Sigmoid colon (tissue), 4 donors: ENCODE measurements at regions not wholly inside any gene's neighbourhood (a gene's known extent, or its start where the extent isn't known, plus 50 kb on each side); places are given as distances from the start of the nearest gene placed in this dataset.

ENCODE experiments used
- CTCF ChIP-seq, 4 experiments: fragments of 450-650 bp in 3 of 4; fragments of 200-600 bp in 1 of 4; IDR thresholded peaks; one replicate each; pipeline ENCODE4 v1.5.1; 2016 to 2019; ENCODE audit warnings: antibody characterized with exemption in 4 of 4, mild to moderate bottlenecking in 3 of 4, moderate library complexity in 2 of 4
- EP300 ChIP-seq, 4 donors: sonication (generic); formaldehyde crosslinking; IDR thresholded peaks; one replicate each; pipeline ENCODE4 v1.6.1; 2017; ENCODE audit warnings: antibody characterized with exemption in 4 of 4
- POLR2A ChIP-seq, 2 donors: fragments of 450-650 bp; IDR thresholded peaks; one replicate each; pipeline ENCODE4 v1.6.1; 2016; ENCODE audit warnings: antibody characterized with exemption in 2 of 2, mild to moderate bottlenecking in 2 of 2, moderate library complexity in 2 of 2

GRCh38 chr2:60676706-60677330, 79.2 kb upstream of the PAPOLG start:
- TF ChIP-seq POLR2A (IDR thresholded peaks at IDR 0.05) (no peak), EP300 (IDR thresholded peaks at IDR 0.05) (no peak), CTCF (IDR thresholded peaks at IDR 0.05) (no peak)
